Lung (tissue), 11 donors: ENCODE measurements at regions not wholly inside any gene's neighbourhood (a gene's known extent, or its start where the extent isn't known, plus 50 kb on each side); places are given as distances from the start of the nearest gene placed in this dataset.

ENCODE experiments used
- ATAC-seq: fragments of 200-7000 bp; cut with Tn5 transposase; one replicate; pipeline ENCODE4 v1.9.1; 2020; ENCODE audit warnings: moderate number of reproducible peaks; ENCODE audit not compliant: insufficient read depth, low FRiP score
- DNase-seq, 3 donors: peaks; one replicate each; pipeline ENCODE4 v3.0.0-alpha.2; 2013 to 2017
- H3K27ac ChIP-seq, 2 donors: one replicate each; pipeline ENCODE4 v1.5.1; 2013; ENCODE audit warnings: mild to moderate bottlenecking in 2 of 2, moderate library complexity in 2 of 2, control low read depth in 1 of 2, inconsistent platforms in 1 of 2, low read depth in 1 of 2, low read length in 1 of 2
- H3K27me3 ChIP-seq, 3 donors: one replicate each; pipeline ENCODE4 v1.5.1; 2013; ENCODE audit warnings: low read length in 2 of 3; ENCODE audit not compliant: control insufficient read depth in 3 of 3, insufficient read depth in 3 of 3
- H3K36me3 ChIP-seq, 4 donors: one replicate each; pipeline ENCODE4 v1.5.1; 2013; ENCODE audit warnings: low read length in 4 of 4, mild to moderate bottlenecking in 1 of 4, moderate library complexity in 1 of 4; ENCODE audit not compliant: control insufficient read depth in 4 of 4, insufficient read depth in 4 of 4
- H3K4me1 ChIP-seq, 5 donors: one replicate each; pipeline ENCODE4 v1.5.1; 2013; ENCODE audit warnings: low read length in 5 of 5, mild to moderate bottlenecking in 2 of 5, moderate library complexity in 1 of 5; ENCODE audit not compliant: control insufficient read depth in 5 of 5, insufficient read depth in 5 of 5
- H3K4me3 ChIP-seq: one replicate; pipeline ENCODE4 v1.5.1; 2013; ENCODE audit warnings: mild to moderate bottlenecking, control low read depth, moderate library complexity
- H3K9ac ChIP-seq, 2 donors: one replicate each; pipeline ENCODE4 v1.5.1; 2013; ENCODE audit warnings: low read length in 2 of 2, control low read depth in 1 of 2; ENCODE audit not compliant: insufficient read depth in 1 of 2
- H3K9me3 ChIP-seq, 4 donors: one replicate each; pipeline ENCODE4 v1.5.1; 2013; ENCODE audit warnings: low read length in 3 of 4, mild to moderate bottlenecking in 1 of 4, moderate library complexity in 1 of 4; ENCODE audit not compliant: control insufficient read depth in 4 of 4, insufficient read depth in 3 of 4
- CTCF ChIP-seq: IDR thresholded peaks from 2 replicates; pipeline ENCODE4 v1.5.1; 2012; ENCODE audit warnings: mild to moderate bottlenecking; ENCODE audit errors: control extremely low read depth, extremely low read depth
- WGBS, 2 donors: extraction: QIAGEN DNeasy Blood & Tissue Kit; methylation state at CpG; one replicate each; pipeline ENCODE4 v1.1.7; 2013; 5-methylcytosine and 5-hydroxymethylcytosine counted together
- donor health status: control.
- donor health status: control.
- donor health status: Bipolar disorder and iron deficiency.
- donor health status: healthy.
- donor health status: DM: yes; HTN: yes; CAD: no.

GRCh38 chr20:5369629-5370028, 52.9 kb upstream of the PROKR2 start:
- WGBS, 2 donors: 25% methylated on average over 2 of the region's 2 CpGs
- H3K27ac ChIP-seq: no peak overlapping the region

More at GRCh38 chr20:5369629-5370028, 52.9 kb upstream of the PROKR2 start:
- no peak for DNase-seq
- Histone ChIP-seq H3K9me3 (peaks cover 0 to 4% (median 1%) of the 10 kb centered on the region in 4 donors), H3K9ac (no peak overlapping the region), H3K4me3 (no peak overlapping the region), H3K36me3 (no peaks in the 10 kb centered on the region), H3K4me1 (no peaks in the 10 kb centered on the region), H3K27me3 (no peaks in the 10 kb centered on the region)
- no peak for TF ChIP-seq CTCF
- no peak for ATAC-seq
